DND-41 (cell line): ENCODE measurements at regions not wholly inside any gene's neighbourhood (a gene's known extent, or its start where the extent isn't known, plus 50 kb on each side); places are given as distances from the start of the nearest gene placed in this dataset.
A peak's percentile ranks its signal among the peaks of the same experiment; 100 is the strongest.

Experiments used
- ATAC-seq: fragments of 200-7000 bp; cut with Tn5 transposase; 3 replicates; pipeline ENCODE4 v1.9.1; 2021; ENCODE audit warnings: low read depth; ENCODE audit not compliant: insufficient read depth
- DNase-seq: peaks from one replicate; pipeline ENCODE4 v3.0.0-alpha.2; 2020
- H2AFZ ChIP-seq: 2 replicates; pipeline ENCODE4 v1.6.0; 2012; ENCODE audit warnings: low read depth, low read length
- H3K27ac ChIP-seq: 2 replicates; pipeline ENCODE4 v1.5.1; 2012; ENCODE audit warnings: low read length, inconsistent platforms
- H3K27me3 ChIP-seq: fragments of 200-600 bp; sonication (generic); 2 replicates; pipeline ENCODE4 v1.6.0; 2012; ENCODE audit warnings: low read length, mild to moderate bottlenecking, inconsistent platforms; ENCODE audit not compliant: insufficient read depth, poor library complexity
- H3K36me3 ChIP-seq: 2 replicates; pipeline ENCODE4 v1.5.1; 2012; ENCODE audit warnings: low read length, inconsistent platforms; ENCODE audit not compliant: insufficient read depth
- H3K4me1 ChIP-seq: 2 replicates; pipeline ENCODE4 v1.5.1; 2012; ENCODE audit warnings: mild to moderate bottlenecking, low read length; ENCODE audit not compliant: insufficient read depth
- H3K4me2 ChIP-seq: 2 replicates; pipeline ENCODE4 v1.6.0; 2012; ENCODE audit warnings: mild to moderate bottlenecking, moderate library complexity, low read length, inconsistent platforms; ENCODE audit not compliant: insufficient read depth
- H3K4me3 ChIP-seq, 2 experiments: fragments of 200-600 bp in 1 of 2; shearing (Covaris generic) in 1 of 2; 2 replicates each; pipeline ENCODE4 v1.5.1; 2012 to 2016; ENCODE audit warnings: inconsistent platforms in 2 of 2, low read length in 2 of 2, mild to moderate bottlenecking in 2 of 2, low read depth in 1 of 2, moderate library complexity in 1 of 2
- H3K79me2 ChIP-seq: 2 replicates; pipeline ENCODE4 v1.6.0; 2012; ENCODE audit warnings: low read length, inconsistent platforms; ENCODE audit not compliant: insufficient read depth
- H3K9ac ChIP-seq: 2 replicates; pipeline ENCODE4 v1.6.0; 2012; ENCODE audit warnings: low read depth, mild to moderate bottlenecking, inconsistent platforms, low read length, moderate library complexity
- H3K9me3 ChIP-seq: 2 replicates; pipeline ENCODE4 v1.5.1; 2012; ENCODE audit warnings: low read length, moderate library complexity, mild to moderate bottlenecking, inconsistent platforms; ENCODE audit not compliant: insufficient read depth, severe bottlenecking
- H4K20me1 ChIP-seq: 2 replicates; pipeline ENCODE4 v1.6.0; 2012; ENCODE audit warnings: low read length; ENCODE audit not compliant: insufficient read depth
- EZH2 ChIP-seq: IDR thresholded peaks from 3 replicates; pipeline ENCODE4 v1.6.1; 2012; ENCODE audit warnings: borderline replicate concordance, low read depth, mild to moderate bottlenecking, moderate library complexity, low read length, inconsistent platforms; ENCODE audit not compliant: severe bottlenecking
- TF ChIP-seq, protein P1 (sequence below): IDR thresholded peaks from 2 replicates; pipeline ENCODE4 v1.5.1; 2012; ENCODE audit warnings: borderline replicate concordance, low read length, moderate library complexity, mild to moderate bottlenecking; ENCODE audit not compliant: poor library complexity, severe bottlenecking; ENCODE audit errors: extremely low read depth

DNA sequence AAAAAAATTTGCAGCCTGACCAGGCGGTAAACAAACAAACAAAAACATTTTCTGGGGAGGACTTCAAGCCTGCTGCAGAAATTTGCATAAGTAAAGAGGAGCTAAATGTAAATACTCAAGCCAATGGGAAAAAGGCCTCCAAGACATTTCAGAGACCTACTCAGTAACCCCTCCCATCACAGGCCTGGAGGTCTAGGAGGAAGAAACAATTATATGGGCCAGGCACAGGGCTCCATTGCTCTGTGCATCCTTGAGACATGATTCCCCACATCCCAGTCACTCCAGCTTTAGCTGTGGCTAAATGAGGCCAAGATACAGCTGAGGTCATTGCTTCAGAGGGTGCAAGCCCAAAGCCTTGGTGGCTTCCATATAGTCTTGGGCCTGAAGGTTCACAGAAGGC, 793.4 kb downstream of the SLITRK1 start:
- DNase-seq (no peak), ATAC-seq (no peak)
- H3K27ac ChIP-seq, result no peak overlapping the region
- H4K20me1 ChIP-seq, result no peaks in the 10 kb centered on the region
- no peak for TF ChIP-seq EZH2
- TF ChIP-seq, protein P1, sequence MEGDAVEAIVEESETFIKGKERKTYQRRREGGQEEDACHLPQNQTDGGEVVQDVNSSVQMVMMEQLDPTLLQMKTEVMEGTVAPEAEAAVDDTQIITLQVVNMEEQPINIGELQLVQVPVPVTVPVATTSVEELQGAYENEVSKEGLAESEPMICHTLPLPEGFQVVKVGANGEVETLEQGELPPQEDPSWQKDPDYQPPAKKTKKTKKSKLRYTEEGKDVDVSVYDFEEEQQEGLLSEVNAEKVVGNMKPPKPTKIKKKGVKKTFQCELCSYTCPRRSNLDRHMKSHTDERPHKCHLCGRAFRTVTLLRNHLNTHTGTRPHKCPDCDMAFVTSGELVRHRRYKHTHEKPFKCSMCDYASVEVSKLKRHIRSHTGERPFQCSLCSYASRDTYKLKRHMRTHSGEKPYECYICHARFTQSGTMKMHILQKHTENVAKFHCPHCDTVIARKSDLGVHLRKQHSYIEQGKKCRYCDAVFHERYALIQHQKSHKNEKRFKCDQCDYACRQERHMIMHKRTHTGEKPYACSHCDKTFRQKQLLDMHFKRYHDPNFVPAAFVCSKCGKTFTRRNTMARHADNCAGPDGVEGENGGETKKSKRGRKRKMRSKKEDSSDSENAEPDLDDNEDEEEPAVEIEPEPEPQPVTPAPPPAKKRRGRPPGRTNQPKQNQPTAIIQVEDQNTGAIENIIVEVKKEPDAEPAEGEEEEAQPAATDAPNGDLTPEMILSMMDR, result no peak
- H3K4me2 ChIP-seq, result no peak overlapping the region
- H3K4me3 ChIP-seq, result no peak overlapping the region
- peaks cover 6% of the 10 kb centered on the region for H3K9me3 ChIP-seq
- H3K27me3 ChIP-seq, result no peaks in the 10 kb centered on the region
- H3K4me1 ChIP-seq, result no peaks in the 10 kb centered on the region
- H3K79me2 ChIP-seq, result no peaks in the 10 kb centered on the region
- no peaks in the 10 kb centered on the region for H3K36me3 ChIP-seq
- no peak overlapping the region for H2AFZ ChIP-seq
- no peak overlapping the region for H3K9ac ChIP-seq

DNA sequence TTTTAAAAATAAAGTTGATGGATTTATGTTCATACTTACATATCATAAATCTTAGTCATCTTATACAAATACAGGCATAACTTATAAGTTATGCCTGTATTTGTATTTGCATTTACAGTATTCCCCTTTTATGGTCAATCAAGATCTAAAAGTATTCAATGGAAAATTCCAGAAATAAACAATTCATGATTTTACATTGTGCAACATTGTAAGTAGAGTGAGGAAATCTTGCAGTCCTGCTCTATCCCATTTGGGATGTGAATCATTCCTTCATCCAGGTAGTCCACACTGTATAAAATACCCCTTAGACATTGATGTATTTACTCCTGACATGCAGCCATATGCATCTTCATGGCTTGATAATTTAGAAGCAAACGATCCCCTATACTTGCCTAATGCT, 795.3 kb downstream of the SLITRK1 start:
- ATAC-seq (no peak), DNase-seq (no peak)
- peaks cover 6% of the 10 kb centered on the region for H3K9me3 ChIP-seq
- H3K79me2 ChIP-seq, result no peaks in the 10 kb centered on the region
- no peak overlapping the region for H3K4me2 ChIP-seq
- H3K4me3 ChIP-seq, result no peak overlapping the region
- H3K27me3 ChIP-seq, result no peaks in the 10 kb centered on the region
- H3K9ac ChIP-seq, result no peak overlapping the region
- H3K36me3 ChIP-seq, result no peaks in the 10 kb centered on the region
- no peak overlapping the region for H2AFZ ChIP-seq
- no peaks in the 10 kb centered on the region for H4K20me1 ChIP-seq
- no peak for TF ChIP-seq EZH2
- no peak overlapping the region for H3K27ac ChIP-seq
- H3K4me1 ChIP-seq, result no peaks in the 10 kb centered on the region

DNA sequence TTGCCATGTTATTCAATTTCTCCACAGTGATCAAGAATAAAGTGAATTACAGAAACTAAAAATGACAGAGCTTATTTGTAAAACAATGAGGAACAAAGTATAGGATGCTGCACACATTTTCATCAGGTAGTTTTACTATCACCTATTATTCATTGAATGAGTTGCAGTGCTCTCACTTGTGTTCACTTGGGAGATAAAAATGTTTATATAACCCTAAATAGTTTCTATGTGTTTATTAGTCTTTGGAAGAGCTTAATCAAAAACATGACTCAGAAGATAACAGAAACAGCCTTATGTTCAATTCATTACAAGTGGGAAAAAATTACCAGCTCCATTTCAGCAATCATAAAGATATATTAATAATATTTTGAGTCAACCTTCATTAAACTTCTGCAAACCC, 796.2 kb downstream of the SLITRK1 start:
- Histone ChIP-seq H3K4me1 (no peaks in the 10 kb centered on the region), H3K9ac (no peak overlapping the region), H3K27me3 (no peaks in the 10 kb centered on the region), H3K36me3 (no peaks in the 10 kb centered on the region), H3K9me3 (peaks cover 6% of the 10 kb centered on the region), H3K27ac (no peak overlapping the region), H3K4me3 (no peak overlapping the region), H3K4me2 (no peak overlapping the region), H3K79me2 (no peaks in the 10 kb centered on the region), H4K20me1 (no peaks in the 10 kb centered on the region), H2AFZ (no peak overlapping the region)
- DNase-seq (no peak), ATAC-seq (no peak)
- TF ChIP-seq EZH2, result no peak
- TF ChIP-seq, protein P1, result no peak

DNA sequence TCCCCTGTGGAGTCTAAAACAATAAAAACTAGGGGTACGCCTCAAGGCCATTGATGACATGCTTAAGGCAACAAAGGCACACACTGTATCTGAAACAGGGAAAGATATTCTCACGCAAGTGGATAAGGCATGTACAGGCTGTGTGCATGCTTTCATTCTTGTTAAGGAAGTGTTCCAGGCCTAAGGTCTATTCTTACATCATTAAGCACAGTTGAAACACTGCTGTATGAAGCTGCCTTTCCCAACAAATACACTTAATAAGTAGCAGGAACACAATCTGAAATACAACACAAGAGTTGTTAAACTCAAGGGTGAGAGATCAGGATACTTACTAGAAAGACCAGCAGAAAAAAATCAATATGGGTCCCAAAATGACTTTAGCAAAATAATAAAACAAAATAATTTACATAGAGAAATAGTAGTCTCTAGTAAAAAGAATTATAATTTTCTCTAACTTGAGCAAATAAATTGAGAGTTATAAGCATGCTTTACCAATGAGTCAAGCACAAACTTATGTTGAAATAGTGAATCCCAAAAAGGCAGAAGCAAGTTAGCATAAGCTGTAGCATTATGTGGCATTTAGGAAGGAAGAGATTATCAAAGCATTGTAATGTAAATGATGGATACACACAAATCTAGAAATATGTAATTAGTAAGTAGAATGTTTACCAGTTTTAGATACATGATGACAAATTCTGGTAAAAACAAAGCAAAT, 796.9 kb downstream of the SLITRK1 start:
- no peaks in the 10 kb centered on the region for H3K4me1 ChIP-seq
- TF ChIP-seq, protein P1, result no peak
- TF ChIP-seq EZH2, result no peak
- DNase-seq (no peak), ATAC-seq (no peak)
- no peak overlapping the region for H3K9ac ChIP-seq
- no peaks in the 10 kb centered on the region for H3K79me2 ChIP-seq
- H3K4me2 ChIP-seq, result no peak overlapping the region
- no peaks in the 10 kb centered on the region for H3K27me3 ChIP-seq
- peaks cover 6% of the 10 kb centered on the region for H3K9me3 ChIP-seq
- no peak overlapping the region for H3K27ac ChIP-seq
- H3K36me3 ChIP-seq, result no peaks in the 10 kb centered on the region
- H3K4me3 ChIP-seq, result no peak overlapping the region
- H4K20me1 ChIP-seq, result no peaks in the 10 kb centered on the region
- peak overlapping the region; percentile 6; the same call in 1 of the 2 replicates for H2AFZ ChIP-seq
